Testis (tissue), 2 donors: ENCODE measurements at regions not wholly inside any gene's neighbourhood (a gene's known extent, or its start where the extent isn't known, plus 50 kb on each side); places are given as distances from the start of the nearest gene placed in this dataset.

ENCODE experiments used
- DNase-seq: peaks from one replicate; pipeline ENCODE4 v3.0.0-alpha.2; 2019
- H3K27ac ChIP-seq, 2 donors: fragments of 200-600 bp; sonication (generic); one replicate each; pipeline ENCODE4 v1.5.1; 2019
- H3K27me3 ChIP-seq: fragments of 200-600 bp; sonication (generic); one replicate; pipeline ENCODE4 v1.5.1; 2019
- H3K36me3 ChIP-seq: fragments of 200-600 bp; sonication (generic); one replicate; pipeline ENCODE4 v1.5.1; 2017; ENCODE audit warnings: low read depth; ENCODE audit errors: missing control alignments
- H3K4me1 ChIP-seq: fragments of 200-600 bp; sonication (generic); one replicate; pipeline ENCODE4 v1.5.1; 2019
- H3K4me3 ChIP-seq, 2 donors: fragments of 200-600 bp; sonication (generic); one replicate each; pipeline ENCODE4 v1.5.1; 2017 to 2019
- H3K9me3 ChIP-seq: fragments of 200-600 bp; sonication (generic); one replicate; pipeline ENCODE4 v1.5.1; 2017
- POLR2A ChIP-seq: fragments of 450-650 bp; IDR thresholded peaks from one replicate; pipeline ENCODE4 v1.6.1; 2017; ENCODE audit warnings: antibody characterized with exemption, mild to moderate bottlenecking, moderate library complexity
- WGBS, 2 donors: methylation state at CpG; one replicate each; pipeline ENCODE4 v1.1.5; 2018; 5-methylcytosine and 5-hydroxymethylcytosine counted together
- intact Hi-C: fragments of 100-400 bp; cut with DNase I; formaldehyde crosslinking; loops from one replicate; pipeline ENCODE4 v1.15.1; 2023; ENCODE audit warnings: low total_unique reads
- TF ChIP-seq, protein P1 (sequence below), 3 experiments: fragments of 450-650 bp in 2 of 3; fragments of 200-600 bp in 1 of 3; sonication (generic) in 1 of 3; IDR thresholded peaks; one replicate each; pipeline ENCODE4 v1.5.1; 2016 to 2019; ENCODE audit warnings: antibody characterized with exemption in 3 of 3, mild to moderate bottlenecking in 2 of 3, moderate library complexity in 1 of 3

DNA sequence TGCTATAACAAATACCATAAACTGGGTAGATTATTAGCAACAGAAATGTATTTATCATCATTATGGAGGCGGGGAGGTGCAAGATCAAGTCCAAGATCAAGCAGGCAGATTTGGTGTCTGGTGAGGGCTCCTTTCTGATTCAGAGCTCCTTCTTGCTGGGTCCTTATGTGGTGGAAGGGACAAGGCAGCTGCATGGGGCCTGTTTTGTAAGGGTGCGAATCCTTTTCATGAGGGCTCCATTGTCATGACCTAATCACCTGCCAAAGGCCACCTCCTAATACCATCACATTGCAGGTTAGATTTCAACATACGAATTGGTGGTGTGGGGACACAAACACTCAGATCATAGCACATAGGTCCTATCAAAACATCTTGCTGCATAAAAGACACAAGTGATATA lies 84.4 kb upstream of the CCDC150 start:
- TF ChIP-seq POLR2A: no peak
- TF ChIP-seq, protein P1, sequence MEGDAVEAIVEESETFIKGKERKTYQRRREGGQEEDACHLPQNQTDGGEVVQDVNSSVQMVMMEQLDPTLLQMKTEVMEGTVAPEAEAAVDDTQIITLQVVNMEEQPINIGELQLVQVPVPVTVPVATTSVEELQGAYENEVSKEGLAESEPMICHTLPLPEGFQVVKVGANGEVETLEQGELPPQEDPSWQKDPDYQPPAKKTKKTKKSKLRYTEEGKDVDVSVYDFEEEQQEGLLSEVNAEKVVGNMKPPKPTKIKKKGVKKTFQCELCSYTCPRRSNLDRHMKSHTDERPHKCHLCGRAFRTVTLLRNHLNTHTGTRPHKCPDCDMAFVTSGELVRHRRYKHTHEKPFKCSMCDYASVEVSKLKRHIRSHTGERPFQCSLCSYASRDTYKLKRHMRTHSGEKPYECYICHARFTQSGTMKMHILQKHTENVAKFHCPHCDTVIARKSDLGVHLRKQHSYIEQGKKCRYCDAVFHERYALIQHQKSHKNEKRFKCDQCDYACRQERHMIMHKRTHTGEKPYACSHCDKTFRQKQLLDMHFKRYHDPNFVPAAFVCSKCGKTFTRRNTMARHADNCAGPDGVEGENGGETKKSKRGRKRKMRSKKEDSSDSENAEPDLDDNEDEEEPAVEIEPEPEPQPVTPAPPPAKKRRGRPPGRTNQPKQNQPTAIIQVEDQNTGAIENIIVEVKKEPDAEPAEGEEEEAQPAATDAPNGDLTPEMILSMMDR (IDR thresholded peaks at IDR 0.05): no peak
- Histone ChIP-seq H3K4me1 (no peaks in the 10 kb centered on the region), H3K36me3 (no peaks in the 10 kb centered on the region), H3K4me3 (no peak overlapping the region), H3K27me3 (no peaks in the 10 kb centered on the region), H3K27ac (no peak overlapping the region), H3K9me3 (no peaks in the 10 kb centered on the region)
- 93 to 98% methylated on average over 3 of the region's 3 CpGs for WGBS, 2 donors
- no peak for DNase-seq
- intact Hi-C loops: no loop called here

DNA sequence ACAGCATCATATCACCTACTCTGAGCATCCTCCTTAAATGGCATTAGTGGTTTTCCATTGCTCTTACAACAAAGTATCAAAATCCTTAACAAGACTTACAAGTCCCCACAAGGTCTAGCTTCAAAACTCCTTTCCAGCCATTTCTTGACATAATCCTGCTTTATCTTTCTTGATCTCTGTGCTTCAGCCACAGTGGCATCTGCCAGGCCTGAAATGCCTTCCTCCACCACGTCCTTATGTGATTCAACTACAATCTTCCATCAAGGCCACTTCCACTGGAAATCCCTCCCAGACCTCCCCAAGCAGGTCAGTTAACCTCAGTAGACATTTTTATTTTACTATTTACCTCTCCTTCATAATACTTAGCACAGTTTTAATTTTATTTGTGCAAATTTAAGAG lies 83.8 kb upstream of the CCDC150 start:
- no peaks in the 10 kb centered on the region for H3K9me3 ChIP-seq
- TF ChIP-seq POLR2A: no peak
- TF ChIP-seq, protein P1 (IDR thresholded peaks at IDR 0.05): no peak
- H3K27ac ChIP-seq: no peak overlapping the region
- no peaks in the 10 kb centered on the region for H3K4me1 ChIP-seq
- H3K4me3 ChIP-seq: no peak overlapping the region
- intact Hi-C loops: no loop called here
- no peak for DNase-seq
- H3K36me3 ChIP-seq: no peaks in the 10 kb centered on the region
- 60 to 63% methylated on average over 1 of the region's 1 CpG for WGBS, 2 donors
- no peaks in the 10 kb centered on the region for H3K27me3 ChIP-seq

DNA sequence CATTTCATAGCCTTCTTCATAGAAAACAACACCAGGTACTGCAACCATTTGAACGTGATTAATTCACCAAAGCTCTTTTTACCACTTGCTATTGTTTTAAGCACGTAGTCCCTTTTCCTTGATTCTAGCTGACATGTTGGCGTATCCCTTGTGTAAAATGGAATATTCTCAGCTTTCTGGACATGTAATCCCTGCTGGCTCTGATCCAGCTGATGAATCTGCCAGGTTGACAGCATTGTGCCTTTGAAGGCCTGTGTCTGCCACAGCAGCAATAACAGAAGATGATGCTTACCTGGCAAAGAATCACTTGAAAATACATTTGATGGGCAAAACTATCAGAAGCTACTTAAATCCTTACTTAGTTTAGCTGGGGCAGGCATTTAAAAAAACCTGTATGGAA lies 81.0 kb upstream of the CCDC150 start:
- intact Hi-C loops: no loop called here
- DNase-seq: no peak
- Histone ChIP-seq H3K27me3 (no peaks in the 10 kb centered on the region), H3K9me3 (no peaks in the 10 kb centered on the region), H3K4me1 (no peaks in the 10 kb centered on the region), H3K36me3 (no peaks in the 10 kb centered on the region), H3K4me3 (no peak overlapping the region), H3K27ac (no peak overlapping the region)
- TF ChIP-seq, protein P1 (IDR thresholded peaks at IDR 0.05): no peak
- TF ChIP-seq POLR2A: no peak
- WGBS, 2 donors: 83 to 85% methylated on average over 3 of the region's 3 CpGs

DNA sequence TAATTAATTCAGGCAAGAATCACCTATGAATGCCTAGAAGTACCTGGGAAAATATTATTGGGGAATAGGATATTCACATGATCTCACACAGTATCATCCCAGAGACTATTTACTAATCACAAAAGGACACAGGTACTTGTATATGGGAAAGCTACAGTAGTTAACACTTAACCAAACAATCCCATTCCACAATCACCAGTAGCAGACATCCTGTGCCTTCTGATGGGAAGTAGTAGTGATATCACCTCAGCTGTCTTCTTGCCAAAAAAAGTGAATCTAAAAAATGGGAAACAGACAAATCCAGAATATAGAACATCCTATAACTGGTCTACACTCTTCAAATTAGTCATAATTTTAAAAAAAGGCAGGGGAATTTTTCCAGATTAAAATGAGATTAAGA lies 75.6 kb upstream of the CCDC150 start:
- Histone ChIP-seq H3K36me3 (no peaks in the 10 kb centered on the region), H3K4me3 (no peak overlapping the region), H3K9me3 (no peaks in the 10 kb centered on the region), H3K27me3 (no peaks in the 10 kb centered on the region), H3K4me1 (no peaks in the 10 kb centered on the region), H3K27ac (no peak overlapping the region)
- TF ChIP-seq, protein P1 (IDR thresholded peaks at IDR 0.05): no peak
- no peak for TF ChIP-seq POLR2A
- intact Hi-C loops: no loop called here
- DNase-seq: no peak

DNA sequence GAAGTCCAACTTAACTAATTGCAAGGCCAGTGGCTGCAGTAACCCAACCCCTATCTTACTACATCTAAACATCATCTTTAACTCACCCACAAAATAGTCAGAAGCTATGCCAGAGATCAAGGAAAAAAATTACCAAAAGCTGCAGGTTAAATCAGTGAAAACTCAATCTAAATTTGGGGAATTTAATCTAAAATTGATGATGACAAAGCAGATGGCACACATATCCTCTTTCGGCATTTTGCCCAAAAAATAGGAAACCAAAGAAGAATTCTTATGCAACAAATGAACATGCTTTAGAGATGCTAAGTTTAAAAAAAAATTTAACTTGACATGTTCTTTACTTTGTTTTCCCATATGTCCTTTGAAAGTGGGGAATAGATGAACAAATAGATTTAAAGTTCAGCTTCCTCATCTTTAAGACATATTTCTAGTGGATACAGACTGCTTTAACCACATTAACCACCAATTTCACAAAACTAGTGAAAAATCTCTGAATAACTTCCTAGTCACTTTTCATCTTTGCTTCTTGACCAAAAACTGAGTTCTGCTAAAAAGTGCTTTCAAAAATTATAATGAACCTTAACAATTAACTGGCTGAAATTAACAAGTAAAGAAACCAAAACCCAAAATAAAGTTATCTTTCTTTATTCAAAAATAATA lies 74.3 kb upstream of the CCDC150 start:
- Histone ChIP-seq H3K4me1 (no peaks in the 10 kb centered on the region), H3K36me3 (no peaks in the 10 kb centered on the region), H3K27me3 (no peaks in the 10 kb centered on the region), H3K27ac (no peak overlapping the region), H3K4me3 (no peak overlapping the region), H3K9me3 (no peaks in the 10 kb centered on the region)
- 88 to 100% methylated on average over 1 of the region's 1 CpG for WGBS, 2 donors
- intact Hi-C loops: no loop called here
- DNase-seq: no peak
- TF ChIP-seq POLR2A: no peak
- TF ChIP-seq, protein P1 (IDR thresholded peaks at IDR 0.05): no peak
